ENCODE measurements at regions not wholly inside any gene's neighbourhood (a gene's known extent, or its start where the extent isn't known, plus 50 kb on each side); places are given as distances from the start of the nearest gene placed in this dataset.

GRCh38 chr7:108947526-108947925 is 377.9 kb downstream of the DNAJB9 start:
- no peak overlapping the region for H3K4me3 ChIP-seq (ENCODE audit: low read depth, low read length)
- no peaks in the 10 kb centered on the region for H3K79me2 ChIP-seq
- H3K4me1 ChIP-seq: no peaks in the 10 kb centered on the region
- H3K27me3 ChIP-seq (ENCODE audit: control insufficient read depth, insufficient read depth, low read length): no peaks in the 10 kb centered on the region
- H3K36me3 ChIP-seq (ENCODE audit: control insufficient read depth, insufficient read depth, low read length): no peaks in the 10 kb centered on the region
- H3K9me3 ChIP-seq (ENCODE audit: control insufficient read depth, low read length): peaks cover 5% of the 10 kb centered on the region
- H2AFZ ChIP-seq: no peak overlapping the region
- H3K27ac ChIP-seq: no peak overlapping the region
- no peak for TF ChIP-seq CTCF (IDR thresholded peaks at IDR 0.05)
- no peak overlapping the region for H3K9ac ChIP-seq
- H3K4me2 ChIP-seq (ENCODE audit: low read length): no peak overlapping the region

GRCh38 chr7:108972004-108972403 is 402.3 kb downstream of the DNAJB9 start:
- H3K9ac ChIP-seq: no peak overlapping the region
- H2AFZ ChIP-seq: no peak overlapping the region
- TF ChIP-seq CTCF (IDR thresholded peaks at IDR 0.05): no peak
- no peak overlapping the region for H3K27ac ChIP-seq
- H3K79me2 ChIP-seq: no peaks in the 10 kb centered on the region
- no peaks in the 10 kb centered on the region for H3K9me3 ChIP-seq (ENCODE audit: control insufficient read depth, low read length)
- no peak overlapping the region for H3K4me3 ChIP-seq (ENCODE audit: low read depth, low read length)
- no peaks in the 10 kb centered on the region for H3K4me1 ChIP-seq
- H3K27me3 ChIP-seq (ENCODE audit: control insufficient read depth, insufficient read depth, low read length): no peaks in the 10 kb centered on the region
- no peaks in the 10 kb centered on the region for H3K36me3 ChIP-seq (ENCODE audit: control insufficient read depth, insufficient read depth, low read length)
- H3K4me2 ChIP-seq (ENCODE audit: low read length): no peak overlapping the region

GRCh38 chr7:108973075-108973474 is 403.4 kb downstream of the DNAJB9 start:
- no peaks in the 10 kb centered on the region for H3K79me2 ChIP-seq
- no peak overlapping the region for H3K9ac ChIP-seq
- H3K27me3 ChIP-seq (ENCODE audit: control insufficient read depth, insufficient read depth, low read length): no peaks in the 10 kb centered on the region
- no peak overlapping the region for H3K4me3 ChIP-seq (ENCODE audit: low read depth, low read length)
- no peak overlapping the region for H3K4me2 ChIP-seq (ENCODE audit: low read length)
- H3K27ac ChIP-seq: no peak overlapping the region
- H3K4me1 ChIP-seq: no peaks in the 10 kb centered on the region
- TF ChIP-seq CTCF (IDR thresholded peaks at IDR 0.05): no peak
- no peaks in the 10 kb centered on the region for H3K36me3 ChIP-seq (ENCODE audit: control insufficient read depth, insufficient read depth, low read length)
- H2AFZ ChIP-seq: no peak overlapping the region
- no peaks in the 10 kb centered on the region for H3K9me3 ChIP-seq (ENCODE audit: control insufficient read depth, low read length)

- Histone ChIP-seq H3K27ac (no peak overlapping the region), H2AFZ (no peak overlapping the region), H3K4me1 (no peaks in the 10 kb centered on the region), H3K4me3 (ENCODE audit: low read depth, low read length) (no peak overlapping the region), H3K36me3 (ENCODE audit: control insufficient read depth, insufficient read depth, low read length) (no peaks in the 10 kb centered on the region), H3K79me2 (no peaks in the 10 kb centered on the region), H3K9ac (no peak overlapping the region), H3K4me2 (ENCODE audit: low read length) (no peak overlapping the region), H3K9me3 (ENCODE audit: control insufficient read depth, low read length) (no peaks in the 10 kb centered on the region), H3K27me3 (ENCODE audit: control insufficient read depth, insufficient read depth, low read length) (no peaks in the 10 kb centered on the region)
- TF ChIP-seq CTCF (IDR thresholded peaks at IDR 0.05): no peak
Measured at GRCh38 chr7:108974641-108975040, 405.0 kb downstream of the DNAJB9 start.

- Histone ChIP-seq H3K79me2 (no peaks in the 10 kb centered on the region), H2AFZ (no peak overlapping the region), H3K27me3 (ENCODE audit: control insufficient read depth, insufficient read depth, low read length) (no peaks in the 10 kb centered on the region), H3K4me3 (ENCODE audit: low read depth, low read length) (no peak overlapping the region), H3K4me2 (ENCODE audit: low read length) (no peak overlapping the region), H3K36me3 (ENCODE audit: control insufficient read depth, insufficient read depth, low read length) (no peaks in the 10 kb centered on the region), H3K4me1 (no peaks in the 10 kb centered on the region), H3K9me3 (ENCODE audit: control insufficient read depth, low read length) (no peaks in the 10 kb centered on the region), H3K27ac (no peak overlapping the region), H3K9ac (no peak overlapping the region)
- no peak for TF ChIP-seq CTCF (IDR thresholded peaks at IDR 0.05)
Measured at GRCh38 chr7:108985037-108985436, 415.4 kb downstream of the DNAJB9 start.
